ENCODE measurements at regions not wholly inside any gene's neighbourhood (a gene's known extent, or its start where the extent isn't known, plus 50 kb on each side); places are given as distances from the start of the nearest gene placed in this dataset.

- H3K27me3 Mint-ChIP-seq (ENCODE audit: low read depth, unreplicated experiment), result no peaks in the 10 kb centered on the region
- H3K27ac Mint-ChIP-seq (ENCODE audit: unreplicated experiment), result no peak overlapping the region
- H3K9ac ChIP-seq (ENCODE audit: low read length), result peak overlapping the region; percentile 85
- H3K9me3 ChIP-seq (ENCODE audit: insufficient read depth, low read depth, low read length), result no peaks in the 10 kb centered on the region
- peak; percentile 88 for DNase-seq (ENCODE audit: low read depth)
- H3K4me2 ChIP-seq (ENCODE audit: low read length), result peak overlapping the region; percentile 20
- H4K20me1 ChIP-seq (ENCODE audit: insufficient read depth, low read length), result no peaks in the 10 kb centered on the region
- peaks cover 17% of the 10 kb centered on the region for H3K4me1 Mint-ChIP-seq (ENCODE audit: low read depth, unreplicated experiment)
- H3K27ac ChIP-seq (ENCODE audit: low read depth, low read length), result peak overlapping the region; percentile 99
- peaks cover 8% of the 10 kb centered on the region for H3K9me3 Mint-ChIP-seq (ENCODE audit: unreplicated experiment)
- H3K4me1 ChIP-seq (ENCODE audit: insufficient read depth, low read length), result peaks cover 53% of the 10 kb centered on the region
- no peaks in the 10 kb centered on the region for H3K27me3 ChIP-seq (ENCODE audit: insufficient read depth, low read length)
- no peak overlapping the region for H3K4me3 Mint-ChIP-seq (ENCODE audit: unreplicated experiment)
- H3K79me2 ChIP-seq (ENCODE audit: insufficient read depth, low read length), result no peaks in the 10 kb centered on the region
- H3K36me3 Mint-ChIP-seq (ENCODE audit: low read depth, unreplicated experiment), result no peaks in the 10 kb centered on the region
- TF ChIP-seq CTCF (IDR thresholded peaks at IDR 0.05; ENCODE audit: insufficient read depth, low read depth, low read length) (no peak), EZH2 (IDR thresholded peaks at IDR 0.05; ENCODE audit: insufficient read depth, low read length) (no peak)
- H3K36me3 ChIP-seq (ENCODE audit: insufficient read depth, low read length), result no peaks in the 10 kb centered on the region
- H3K4me3 ChIP-seq (ENCODE audit: insufficient read depth, low read depth, low read length), result no peak overlapping the region
- H2AFZ ChIP-seq (ENCODE audit: low read depth, low read length), result no peak overlapping the region
- FAIRE-seq, result no peak
Measured at GRCh38 chr5:82386576-82386975, 108.4 kb upstream of the RPS23 start.

DNA sequence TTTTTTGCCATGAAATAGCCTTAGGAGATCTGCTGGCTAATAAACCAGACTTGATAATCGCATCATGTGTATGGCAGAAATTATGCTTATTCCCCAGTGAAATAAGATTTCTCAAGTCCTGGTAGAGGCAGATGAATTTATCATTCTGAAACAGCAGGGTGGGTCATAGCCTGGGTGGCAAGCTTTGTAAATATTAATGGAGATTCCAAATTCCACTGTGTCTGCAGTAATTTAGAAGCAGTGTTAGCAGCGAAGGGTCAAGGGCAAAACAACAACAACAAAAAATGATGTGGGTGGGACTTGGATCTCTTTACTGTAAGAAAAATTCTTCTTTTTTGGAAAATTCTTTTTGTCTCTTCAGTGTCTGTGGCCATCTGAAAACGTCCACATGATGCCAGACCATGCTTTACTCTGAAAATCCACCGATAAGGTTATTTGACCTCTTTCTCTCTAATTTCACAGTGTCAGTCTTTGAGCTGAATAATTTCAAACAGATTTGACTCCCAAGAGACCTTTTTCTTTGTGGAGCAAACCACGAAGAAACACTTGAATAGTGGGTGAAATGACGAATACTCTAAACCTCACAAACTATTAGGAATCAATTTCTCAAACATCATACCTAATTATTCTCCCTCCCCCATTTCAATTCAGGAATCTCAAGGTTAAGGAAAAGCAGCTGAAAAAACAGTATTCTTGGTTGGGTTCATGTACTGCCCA, 106.0 kb upstream of the RPS23 start:
- Mint-ChIP-seq H3K36me3 (ENCODE audit: low read depth, unreplicated experiment) (no peaks in the 10 kb centered on the region), H3K27ac (ENCODE audit: unreplicated experiment) (no peak overlapping the region), H3K4me1 (ENCODE audit: low read depth, unreplicated experiment) (peaks cover 14% of the 10 kb centered on the region), H3K27me3 (ENCODE audit: low read depth, unreplicated experiment) (no peaks in the 10 kb centered on the region), H3K9me3 (ENCODE audit: unreplicated experiment) (peaks cover 18% of the 10 kb centered on the region), H3K4me3 (ENCODE audit: unreplicated experiment) (no peak overlapping the region)
- TF ChIP-seq EZH2 (IDR thresholded peaks at IDR 0.05; ENCODE audit: insufficient read depth, low read length), result no peak
- Histone ChIP-seq H3K9me3 (ENCODE audit: insufficient read depth, low read depth, low read length) (no peaks in the 10 kb centered on the region), H3K79me2 (ENCODE audit: insufficient read depth, low read length) (no peaks in the 10 kb centered on the region), H3K36me3 (ENCODE audit: insufficient read depth, low read length) (no peaks in the 10 kb centered on the region), H3K4me1 (ENCODE audit: insufficient read depth, low read length) (peaks cover 44% of the 10 kb centered on the region), H3K4me2 (ENCODE audit: low read length) (no peak overlapping the region), H3K9ac (ENCODE audit: low read length) (no peak overlapping the region), H3K27me3 (ENCODE audit: insufficient read depth, low read length) (no peaks in the 10 kb centered on the region), H4K20me1 (ENCODE audit: insufficient read depth, low read length) (no peaks in the 10 kb centered on the region), H3K4me3 (ENCODE audit: insufficient read depth, low read depth, low read length) (no peak overlapping the region), H2AFZ (ENCODE audit: low read depth, low read length) (no peak overlapping the region), H3K27ac (ENCODE audit: low read depth, low read length) (peak overlapping the region; percentile 30)
- FAIRE-seq, result no peak
- DNase-seq (ENCODE audit: low read depth), result peak; percentile 94

GRCh38 chr5:82381591-82381990, 103.4 kb upstream of the RPS23 start:
- H2AFZ ChIP-seq (ENCODE audit: low read depth, low read length), result no peak overlapping the region
- no peak for TF ChIP-seq EZH2 (IDR thresholded peaks at IDR 0.05; ENCODE audit: insufficient read depth, low read length)
- TF ChIP-seq CTCF (IDR thresholded peaks at IDR 0.05; ENCODE audit: insufficient read depth, low read depth, low read length), result no peak
- H3K27me3 Mint-ChIP-seq (ENCODE audit: low read depth, unreplicated experiment), result no peaks in the 10 kb centered on the region
- no peak overlapping the region for H3K4me3 Mint-ChIP-seq (ENCODE audit: unreplicated experiment)
- no peaks in the 10 kb centered on the region for H4K20me1 ChIP-seq (ENCODE audit: insufficient read depth, low read length)
- H3K36me3 ChIP-seq (ENCODE audit: insufficient read depth, low read length), result no peaks in the 10 kb centered on the region
- H3K36me3 Mint-ChIP-seq (ENCODE audit: low read depth, unreplicated experiment), result peaks cover 6% of the 10 kb centered on the region
- no peak overlapping the region for H3K27ac ChIP-seq (ENCODE audit: low read depth, low read length)
- H3K4me2 ChIP-seq (ENCODE audit: low read length), result no peak overlapping the region
- no peak for DNase-seq (ENCODE audit: low read depth)
- FAIRE-seq, result no peak
- H3K79me2 ChIP-seq (ENCODE audit: insufficient read depth, low read length), result no peaks in the 10 kb centered on the region
- no peaks in the 10 kb centered on the region for H3K27me3 ChIP-seq (ENCODE audit: insufficient read depth, low read length)
- H3K4me3 ChIP-seq (ENCODE audit: insufficient read depth, low read depth, low read length), result no peak overlapping the region
- peaks cover 20% of the 10 kb centered on the region for H3K4me1 ChIP-seq (ENCODE audit: insufficient read depth, low read length)
- no peak overlapping the region for H3K9ac ChIP-seq (ENCODE audit: low read length)
- no peak overlapping the region for H3K27ac Mint-ChIP-seq (ENCODE audit: unreplicated experiment)
- peaks cover 16% of the 10 kb centered on the region for H3K9me3 Mint-ChIP-seq (ENCODE audit: unreplicated experiment)
- H3K9me3 ChIP-seq (ENCODE audit: insufficient read depth, low read depth, low read length), result no peaks in the 10 kb centered on the region
- peaks cover 12% of the 10 kb centered on the region for H3K4me1 Mint-ChIP-seq (ENCODE audit: low read depth, unreplicated experiment)
